Left hindlimb (tissue), 1 donor: ENCODE measurements at regions not wholly inside any gene's neighbourhood (a gene's known extent, or its start where the extent isn't known, plus 50 kb on each side); places are given as distances from the start of the nearest gene placed in this dataset.

Experiments used
- DNase-seq: peaks from one replicate; pipeline ENCODE4 v3.0.0-alpha.2; 2018

- no peak for DNase-seq
Observed at GRCh38 chr1:4090976-4091660, 191.0 kb upstream of the C1orf174 start.

GRCh38 chr1:4091996-4092395, 191.9 kb upstream of the C1orf174 start:
- no peak for DNase-seq

GRCh38 chr1:4093856-4094565, 193.9 kb upstream of the C1orf174 start:
- DNase-seq = no peak

- DNase-seq = no peak
Observed at GRCh38 chr1:4095433-4095971, 195.4 kb upstream of the C1orf174 start.

- DNase-seq = no peak
Observed at GRCh38 chr1:4101459-4102161, 201.5 kb upstream of the C1orf174 start.

GRCh38 chr1:4105300-4105880, 205.3 kb upstream of the C1orf174 start:
- DNase-seq = no peak

GRCh38 chr1:4106731-4107130, 206.7 kb upstream of the C1orf174 start:
- no peak for DNase-seq

GRCh38 chr1:4107291-4107690, 207.2 kb upstream of the C1orf174 start:
- DNase-seq = no peak

- no peak for DNase-seq
Observed at GRCh38 chr1:4108331-4108730, 208.3 kb upstream of the C1orf174 start.

- peak; percentile 72 for DNase-seq
Observed at GRCh38 chr1:4108758-4109627, 208.9 kb upstream of the C1orf174 start.

- no peak for DNase-seq
Observed at GRCh38 chr1:4109628-4109940, 209.5 kb upstream of the C1orf174 start.

- DNase-seq = no peak
Observed at GRCh38 chr1:4110888-4111287, 210.8 kb upstream of the C1orf174 start.

- no peak for DNase-seq
Observed at GRCh38 chr1:4113897-4114296, 213.8 kb upstream of the C1orf174 start.

GRCh38 chr1:4115191-4115900, 215.3 kb upstream of the C1orf174 start:
- no peak for DNase-seq

- no peak for DNase-seq
Observed at GRCh38 chr1:4117196-4117595, 217.1 kb upstream of the C1orf174 start.

GRCh38 chr1:4118746-4119515, 218.9 kb upstream of the C1orf174 start:
- DNase-seq = no peak

- DNase-seq = no peak
Observed at GRCh38 chr1:4119516-4120220, 219.6 kb upstream of the C1orf174 start.

- no peak for DNase-seq
Observed at GRCh38 chr1:4120557-4121292, 220.7 kb upstream of the C1orf174 start.

GRCh38 chr1:4121293-4121684, 221.2 kb upstream of the C1orf174 start:
- DNase-seq = no peak
